ENCODE measurements at regions not wholly inside any gene's neighbourhood (a gene's known extent, or its start where the extent isn't known, plus 50 kb on each side); places are given as distances from the start of the nearest gene placed in this dataset.

- TF ChIP-seq CTCF (conservative IDR thresholded peaks at IDR 0.05 in 1 of 2, IDR thresholded peaks at IDR 0.05 in 1 of 2; ENCODE audit: low read depth in 1 of 2, low read length in 2 of 2) (no peak), EZH2 (IDR thresholded peaks at IDR 0.05; ENCODE audit: low read length, missing control alignments) (no peak)
Measured at GRCh38 chrX:130974323-130974722, 71.3 kb upstream of the ENOX2 start.

GRCh38 chrX:130975947-130976346 is 72.9 kb upstream of the ENOX2 start:
- Histone ChIP-seq H3K9ac (ENCODE audit: insufficient read depth, low read length) (no peak overlapping the region), H3K27me3 (ENCODE audit: control insufficient read depth, insufficient read depth, low read length) (no peaks in the 10 kb centered on the region), H3K9me3 (ENCODE audit: control insufficient read depth, insufficient read depth, low read depth, low read length) (no peaks in the 10 kb centered on the region), H3K4me2 (ENCODE audit: extremely low read depth, insufficient read depth, low read length) (no peak overlapping the region), H3K4me3 (replicated peaks in 1 of 4; ENCODE audit: control extremely low read depth in 1 of 4, insufficient read depth in 1 of 4, low read depth in 3 of 4, low read length in 4 of 4) (no peak overlapping the region), H3K79me2 (ENCODE audit: control insufficient read depth, insufficient read depth, low read length) (no peaks in the 10 kb centered on the region), H3K27ac (ENCODE audit: insufficient read depth, low read length) (no peak overlapping the region), H3K36me3 (ENCODE audit: control insufficient read depth, insufficient read depth, low read length) (no peaks in the 10 kb centered on the region), H3K4me1 (ENCODE audit: control insufficient read depth, extremely low read depth, insufficient read depth, low read length) (no peaks in the 10 kb centered on the region), H2AFZ (ENCODE audit: low read length) (no peak overlapping the region), H4K20me1 (ENCODE audit: control insufficient read depth, extremely low read depth, insufficient read depth, low read length) (no peaks in the 10 kb centered on the region)
- TF ChIP-seq EZH2 (IDR thresholded peaks at IDR 0.05; ENCODE audit: low read length, missing control alignments) = no peak
- TF ChIP-seq CTCF (conservative IDR thresholded peaks at IDR 0.05 in 1 of 2, IDR thresholded peaks at IDR 0.05 in 1 of 2; ENCODE audit: low read depth in 1 of 2, low read length in 2 of 2) = peak; percentile 56 to 60
- DNase-seq (ENCODE audit: low read depth in 2 of 2) = peak; percentile 45 to 70

More at GRCh38 chrX:130974323-130974722, 71.3 kb upstream of the ENOX2 start:
- H4K20me1 ChIP-seq (ENCODE audit: control insufficient read depth, extremely low read depth, insufficient read depth, low read length) = no peaks in the 10 kb centered on the region
- no peak overlapping the region for H3K27ac ChIP-seq (ENCODE audit: insufficient read depth, low read length)
- peak; percentile 9 to 70 for DNase-seq (ENCODE audit: low read depth in 2 of 2)
- H3K9ac ChIP-seq (ENCODE audit: insufficient read depth, low read length) = no peak overlapping the region
- H3K4me2 ChIP-seq (ENCODE audit: extremely low read depth, insufficient read depth, low read length) = no peak overlapping the region
- no peak overlapping the region for H2AFZ ChIP-seq (ENCODE audit: low read length)
- H3K9me3 ChIP-seq (ENCODE audit: control insufficient read depth, insufficient read depth, low read depth, low read length) = no peaks in the 10 kb centered on the region
- H3K27me3 ChIP-seq (ENCODE audit: control insufficient read depth, insufficient read depth, low read length) = no peaks in the 10 kb centered on the region
- H3K4me3 ChIP-seq (replicated peaks in 1 of 4; ENCODE audit: control extremely low read depth in 1 of 4, insufficient read depth in 1 of 4, low read depth in 3 of 4, low read length in 4 of 4) = no peak overlapping the region
- H3K79me2 ChIP-seq (ENCODE audit: control insufficient read depth, insufficient read depth, low read length) = no peaks in the 10 kb centered on the region
- no peaks in the 10 kb centered on the region for H3K36me3 ChIP-seq (ENCODE audit: control insufficient read depth, insufficient read depth, low read length)
- H3K4me1 ChIP-seq (ENCODE audit: control insufficient read depth, extremely low read depth, insufficient read depth, low read length) = no peaks in the 10 kb centered on the region

GRCh38 chrX:130981836-130982235 is 76.3 kb upstream of the ARHGAP36 start:
- H3K27me3 ChIP-seq (ENCODE audit: control insufficient read depth, insufficient read depth, low read length) = no peaks in the 10 kb centered on the region
- no peak overlapping the region for H3K4me3 ChIP-seq (replicated peaks in 1 of 4; ENCODE audit: control extremely low read depth in 1 of 4, insufficient read depth in 1 of 4, low read depth in 3 of 4, low read length in 4 of 4)
- peak in 1 of 2 donors; percentile 13 for DNase-seq (ENCODE audit: low read depth in 2 of 2)
- H3K4me2 ChIP-seq (ENCODE audit: extremely low read depth, insufficient read depth, low read length) = no peak overlapping the region
- H2AFZ ChIP-seq (ENCODE audit: low read length) = no peak overlapping the region
- no peaks in the 10 kb centered on the region for H3K36me3 ChIP-seq (ENCODE audit: control insufficient read depth, insufficient read depth, low read length)
- no peak overlapping the region for H3K27ac ChIP-seq (ENCODE audit: insufficient read depth, low read length)
- no peaks in the 10 kb centered on the region for H4K20me1 ChIP-seq (ENCODE audit: control insufficient read depth, extremely low read depth, insufficient read depth, low read length)
- no peak overlapping the region for H3K9ac ChIP-seq (ENCODE audit: insufficient read depth, low read length)
- H3K79me2 ChIP-seq (ENCODE audit: control insufficient read depth, insufficient read depth, low read length) = no peaks in the 10 kb centered on the region
- H3K9me3 ChIP-seq (ENCODE audit: control insufficient read depth, insufficient read depth, low read depth, low read length) = no peaks in the 10 kb centered on the region
- no peak for TF ChIP-seq EZH2 (IDR thresholded peaks at IDR 0.05; ENCODE audit: low read length, missing control alignments)
- TF ChIP-seq CTCF (conservative IDR thresholded peaks at IDR 0.05 in 1 of 2, IDR thresholded peaks at IDR 0.05 in 1 of 2; ENCODE audit: low read depth in 1 of 2, low read length in 2 of 2) = no peak
- no peaks in the 10 kb centered on the region for H3K4me1 ChIP-seq (ENCODE audit: control insufficient read depth, extremely low read depth, insufficient read depth, low read length)
